SU-DHL-6 (cell line): ENCODE measurements at regions not wholly inside any gene's neighbourhood (a gene's known extent, or its start where the extent isn't known, plus 50 kb on each side); places are given as distances from the start of the nearest gene placed in this dataset.
"Not testable (repeated sequence)": the region's sequence is repeated elsewhere in the genome, so short reads cannot be mapped to it uniquely, and the experiment has no call there.

Experiments
- H2AFZ ChIP-seq: fragments of 200-600 bp; sonication (generic); 2 replicates; pipeline ENCODE4 v1.6.1; 2014; ENCODE audit warnings: low read depth, mild to moderate bottlenecking, moderate library complexity, mixed read lengths, antibody characterized with exemption, low read length; ENCODE audit not compliant: severe bottlenecking
- H3F3A ChIP-seq: fragments of 200-600 bp; shearing (Covaris generic); 2 replicates; pipeline ENCODE4 v1.6.0; 2016; ENCODE audit warnings: antibody characterized with exemption, mild to moderate bottlenecking; ENCODE audit not compliant: insufficient read depth
- H3K27ac ChIP-seq: fragments of 200-600 bp; sonication (generic); 2 replicates; pipeline ENCODE4 v1.5.1; 2016; ENCODE audit warnings: low read depth, mild to moderate bottlenecking, low read length, moderate library complexity, mixed read lengths
- H3K27me3 ChIP-seq: fragments of 200-600 bp; sonication (generic), shearing (Covaris generic); 2 replicates; pipeline ENCODE4 v1.6.0; 2014; ENCODE audit warnings: mild to moderate bottlenecking, low read length
- H3K36me3 ChIP-seq: fragments of 200-600 bp; sonication (generic); 2 replicates; pipeline ENCODE4 v1.6.1; 2014; ENCODE audit warnings: mild to moderate bottlenecking, low read length, mixed read lengths
- H3K4me2 ChIP-seq: fragments of 300-600, 200-600 bp; shearing (Covaris generic), sonication (generic); 2 replicates; pipeline ENCODE4 v1.6.0; 2014; ENCODE audit warnings: low read length, low read depth, mild to moderate bottlenecking; ENCODE audit not compliant: poor library complexity, severe bottlenecking
- H3K4me3 ChIP-seq: fragments of 200-600 bp; sonication (generic); 2 replicates; pipeline ENCODE4 v1.5.1; 2014; ENCODE audit warnings: antibody characterized with exemption, low read length, mild to moderate bottlenecking, mixed read lengths; ENCODE audit not compliant: insufficient read depth, poor library complexity, severe bottlenecking
- H3K79me2 ChIP-seq: fragments of 200-600 bp; sonication (generic); 2 replicates; pipeline ENCODE4 v1.6.1; 2014; ENCODE audit warnings: mild to moderate bottlenecking, low read length, moderate library complexity; ENCODE audit not compliant: insufficient read depth
- H3K9ac ChIP-seq: fragments of 200-600 bp; sonication (generic); 2 replicates; pipeline ENCODE4 v1.7.0; 2014; ENCODE audit warnings: mild to moderate bottlenecking, low read length
- H3K9me2 ChIP-seq: fragments of 200-600 bp; sonication (generic); replicated peaks from 2 replicates; pipeline ENCODE4 v1.6.1; 2014; ENCODE audit warnings: low read length; ENCODE audit not compliant: insufficient read depth
- H3K9me3 ChIP-seq: fragments of 200-600 bp; sonication (generic); 2 replicates; pipeline ENCODE4 v1.6.1; 2014; ENCODE audit warnings: low read length, mixed read lengths; ENCODE audit not compliant: insufficient read depth
- H4K20me1 ChIP-seq: fragments of 200-600 bp; sonication (generic); 2 replicates; pipeline ENCODE4 v1.6.1; 2014; ENCODE audit warnings: low read depth, mild to moderate bottlenecking, antibody characterized with exemption, low read length, moderate library complexity, mixed read lengths
- EZH2phosphoT487 ChIP-seq: fragments of 200-600 bp; sonication (generic), shearing (Covaris generic); conservative IDR thresholded peaks from 2 replicates; pipeline ENCODE4 v1.6.1; 2018; ENCODE audit warnings: mild to moderate bottlenecking, antibody characterized with exemption, low read length, moderate library complexity, mixed read lengths
- TF ChIP-seq, protein P1 (sequence below): fragments of 200-600 bp; sonication (generic); IDR thresholded peaks from one replicate; pipeline ENCODE4 v1.5.1; 2017; ENCODE audit warnings: antibody characterized with exemption, mild to moderate bottlenecking, low read length, moderate library complexity; ENCODE audit not compliant: insufficient read depth, poor library complexity, severe bottlenecking

DNA sequence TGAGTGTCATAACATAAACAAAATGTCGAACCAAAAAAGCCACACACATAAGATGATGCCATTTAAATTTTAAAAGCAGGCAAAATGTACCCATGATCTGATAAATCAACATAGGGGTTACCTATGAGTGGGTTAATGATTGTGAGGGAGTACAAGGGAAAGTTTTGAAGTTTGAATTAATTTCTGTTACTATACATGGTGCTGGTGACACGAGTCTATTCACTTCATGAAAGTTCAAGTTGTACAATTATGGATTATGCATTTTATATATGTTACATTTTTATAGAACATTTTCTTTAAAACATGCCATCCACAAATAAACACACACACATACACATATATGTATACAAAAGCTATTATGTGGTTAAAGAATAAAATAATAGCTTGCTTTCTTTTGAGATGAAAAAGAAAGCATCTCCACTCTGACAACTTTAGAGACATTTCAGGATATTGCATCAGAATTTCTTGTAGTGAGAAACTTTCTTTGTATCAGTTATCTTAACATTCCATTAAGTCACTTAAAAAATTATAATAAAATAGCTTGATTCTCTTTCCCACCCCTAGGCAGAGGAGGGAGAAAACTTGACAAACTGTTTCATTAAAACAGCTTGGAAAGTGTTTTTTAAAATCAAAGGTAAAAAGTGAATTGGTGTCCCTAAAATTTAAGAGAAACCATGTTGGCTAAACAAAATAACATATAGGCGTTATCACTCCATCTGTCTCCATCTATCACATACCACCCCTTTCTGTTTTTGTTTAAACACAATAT is 891.8 kb upstream of the NDST4 start:
- H2AFZ ChIP-seq, result peak overlapping the region; percentile 64
- no peak overlapping the region for H3K27ac ChIP-seq
- no peak for TF ChIP-seq EZH2phosphoT487
- TF ChIP-seq, protein P1, sequence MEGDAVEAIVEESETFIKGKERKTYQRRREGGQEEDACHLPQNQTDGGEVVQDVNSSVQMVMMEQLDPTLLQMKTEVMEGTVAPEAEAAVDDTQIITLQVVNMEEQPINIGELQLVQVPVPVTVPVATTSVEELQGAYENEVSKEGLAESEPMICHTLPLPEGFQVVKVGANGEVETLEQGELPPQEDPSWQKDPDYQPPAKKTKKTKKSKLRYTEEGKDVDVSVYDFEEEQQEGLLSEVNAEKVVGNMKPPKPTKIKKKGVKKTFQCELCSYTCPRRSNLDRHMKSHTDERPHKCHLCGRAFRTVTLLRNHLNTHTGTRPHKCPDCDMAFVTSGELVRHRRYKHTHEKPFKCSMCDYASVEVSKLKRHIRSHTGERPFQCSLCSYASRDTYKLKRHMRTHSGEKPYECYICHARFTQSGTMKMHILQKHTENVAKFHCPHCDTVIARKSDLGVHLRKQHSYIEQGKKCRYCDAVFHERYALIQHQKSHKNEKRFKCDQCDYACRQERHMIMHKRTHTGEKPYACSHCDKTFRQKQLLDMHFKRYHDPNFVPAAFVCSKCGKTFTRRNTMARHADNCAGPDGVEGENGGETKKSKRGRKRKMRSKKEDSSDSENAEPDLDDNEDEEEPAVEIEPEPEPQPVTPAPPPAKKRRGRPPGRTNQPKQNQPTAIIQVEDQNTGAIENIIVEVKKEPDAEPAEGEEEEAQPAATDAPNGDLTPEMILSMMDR, result no peak
- no peaks in the 10 kb centered on the region for H3K9me3 ChIP-seq
- no peaks in the 10 kb centered on the region for H3F3A ChIP-seq
- no peak overlapping the region for H3K4me3 ChIP-seq
- peak overlapping the region; percentile 33 for H3K4me2 ChIP-seq
- no peaks in the 10 kb centered on the region for H3K36me3 ChIP-seq
- no peaks in the 10 kb centered on the region for H3K79me2 ChIP-seq
- H3K9me2 ChIP-seq, result no peaks in the 10 kb centered on the region
- H4K20me1 ChIP-seq, result no peaks in the 10 kb centered on the region
- H3K9ac ChIP-seq, result no peak overlapping the region
- H3K27me3 ChIP-seq, result no peaks in the 10 kb centered on the region

DNA sequence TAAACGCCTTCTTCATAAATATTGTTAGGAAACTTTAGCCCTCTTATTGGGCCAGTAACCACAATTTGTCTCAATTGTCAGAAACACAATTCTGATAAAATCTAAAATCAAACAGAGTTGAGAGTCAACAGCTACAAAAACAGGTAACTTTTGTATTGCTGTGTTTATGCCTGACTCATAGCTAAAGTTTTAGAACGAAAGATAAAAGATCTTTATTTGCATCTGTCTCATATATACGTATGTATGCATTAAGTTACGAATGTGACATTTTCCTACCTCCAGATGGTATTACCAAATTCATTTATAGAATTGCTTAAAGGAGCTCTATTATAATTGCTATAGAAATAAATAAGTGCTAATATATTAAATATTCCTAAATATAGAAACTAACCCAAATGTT is 887.9 kb upstream of the NDST4 start:
- Histone ChIP-seq H3K27me3 (no peaks in the 10 kb centered on the region), H3K4me2 (no peak overlapping the region), H3F3A (no peaks in the 10 kb centered on the region), H3K9me3 (no peaks in the 10 kb centered on the region), H3K9ac (no peak overlapping the region), H3K27ac (no peak overlapping the region), H2AFZ (no peak overlapping the region), H3K9me2 (no peaks in the 10 kb centered on the region), H3K4me3 (no peak overlapping the region), H3K36me3 (no peaks in the 10 kb centered on the region), H3K79me2 (no peaks in the 10 kb centered on the region), H4K20me1 (no peaks in the 10 kb centered on the region)
- no peak for TF ChIP-seq EZH2phosphoT487
- TF ChIP-seq, protein P1, result no peak

DNA sequence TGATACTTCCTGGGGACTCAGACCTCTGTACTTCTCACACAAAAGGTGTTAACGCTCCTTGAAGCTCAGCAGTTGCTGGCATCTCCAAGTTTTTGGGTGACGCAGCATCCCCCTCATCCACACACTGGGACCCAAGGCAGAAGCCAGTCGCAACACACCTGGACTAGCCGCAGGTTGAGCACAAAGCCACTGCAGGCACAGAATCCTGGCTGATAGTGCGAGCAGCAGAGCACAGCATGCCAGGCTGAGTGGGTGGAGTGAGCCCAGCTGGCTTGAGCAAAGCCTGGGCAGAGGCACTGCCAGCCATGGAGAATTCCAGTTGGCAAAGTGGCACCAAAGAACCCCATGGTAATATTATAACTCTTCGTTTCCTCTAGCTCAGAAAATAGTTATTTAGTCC is 873.2 kb upstream of the NDST4 start:
- no peak overlapping the region for H3K4me2 ChIP-seq
- no peaks in the 10 kb centered on the region for H4K20me1 ChIP-seq
- no peak overlapping the region for H3K9ac ChIP-seq
- no peaks in the 10 kb centered on the region for H3K27me3 ChIP-seq
- no peak overlapping the region for H2AFZ ChIP-seq
- H3K9me2 ChIP-seq, result no peaks in the 10 kb centered on the region
- H3K27ac ChIP-seq, result no peak overlapping the region
- no peaks in the 10 kb centered on the region for H3K36me3 ChIP-seq
- H3F3A ChIP-seq, result no peaks in the 10 kb centered on the region
- no peaks in the 10 kb centered on the region for H3K79me2 ChIP-seq
- TF ChIP-seq, protein P1, result no peak
- TF ChIP-seq EZH2phosphoT487, result no peak
- H3K9me3 ChIP-seq, result no peaks in the 10 kb centered on the region
- H3K4me3 ChIP-seq, result no peak overlapping the region

- H3K4me2 ChIP-seq, H3K9me3 ChIP-seq, H3F3A ChIP-seq, H3K9me2 ChIP-seq, H3K79me2 ChIP-seq, H3K36me3 ChIP-seq, H3K4me3 ChIP-seq, H4K20me1 ChIP-seq, H3K27ac ChIP-seq, H2AFZ ChIP-seq, H3K9ac ChIP-seq, H3K27me3 ChIP-seq: not testable (repeated sequence)
Observed at GRCh38 chr4:115975421-115976001, 862.1 kb upstream of the NDST4 start.
